ENCODE measurements at regions not wholly inside any gene's neighbourhood (a gene's known extent, or its start where the extent isn't known, plus 50 kb on each side); places are given as distances from the start of the nearest gene placed in this dataset.
A peak's percentile ranks its signal among the peaks of the same experiment; 100 is the strongest.

- CTCF ChIA-PET: no interaction called here
- Histone ChIP-seq H3K4me2 (ENCODE audit: low read depth, low read length) (no peak overlapping the region), H3K4me1 (ENCODE audit: control insufficient read depth, insufficient read depth, low read length) (peaks cover 2% of the 10 kb centered on the region), H3K4ac (ENCODE audit: low read depth, low read length) (peak overlapping the region; percentile 43; the same call in 1 of the 2 replicates), H3K27me3 (ENCODE audit: control insufficient read depth, insufficient read depth, low read length) (no peaks in the 10 kb centered on the region; the same call in 1 of the 2 replicates), H3K9ac (ENCODE audit: low read depth, low read length) (no peak overlapping the region), H3K9me3 (ENCODE audit: control insufficient read depth, insufficient read depth, low read length) (no peaks in the 10 kb centered on the region), H4K91ac (ENCODE audit: insufficient read depth, low read depth, low read length) (0 out of 2 replicates have a peak overlapping the region, but pooled peaks have one; percentile 27), H2AK5ac (ENCODE audit: low read depth, low read length) (0 out of 2 replicates have a peak overlapping the region, but pooled peaks have one; percentile 21), H2BK20ac (ENCODE audit: low read depth, low read length) (no peak overlapping the region), H3K27ac (ENCODE audit: insufficient read depth, low read length) (no peak overlapping the region), H4K8ac (ENCODE audit: low read depth in 2 of 2, low read length in 2 of 2) (peak overlapping the region; percentile 3 to 41; a peak in 2 of 4 replicates), H2BK120ac (ENCODE audit: low read depth, low read length) (no peak overlapping the region), H3K36me3 (ENCODE audit: control insufficient read depth, insufficient read depth, low read length) (no peaks in the 10 kb centered on the region), H3K4me3 (ENCODE audit: insufficient read depth, low read depth, low read length) (no peak overlapping the region), H2AK9ac (replicated peaks; ENCODE audit: low read depth, low read length, poor library complexity) (no peak overlapping the region), H4K20me1 (ENCODE audit: insufficient read depth, low read length) (no peaks in the 10 kb centered on the region), H2AFZ (replicated peaks; ENCODE audit: low read length, poor library complexity) (peak overlapping the region; percentile 52), H2BK15ac (ENCODE audit: low read depth, low read length) (no peak overlapping the region), H3K23ac (ENCODE audit: low read depth, low read length) (peak overlapping the region; percentile 34; the same call in 1 of the 2 replicates), H4K5ac (ENCODE audit: low read depth, low read length) (no peak overlapping the region), H2BK5ac (ENCODE audit: low read depth, low read length, poor library complexity, severe bottlenecking) (no peak overlapping the region), H3K14ac (replicated peaks; ENCODE audit: low read depth, low read length) (peak overlapping the region; percentile 51; the same call in 1 of the 2 replicates), H3K18ac (ENCODE audit: low read depth, low read length) (no peak overlapping the region), H3K9me1 (ENCODE audit: insufficient read depth, low read length) (no peaks in the 10 kb centered on the region), H3K79me1 (ENCODE audit: low read depth in 1 of 2, low read length in 2 of 2) (no peaks in the 10 kb centered on the region), H3K56ac (ENCODE audit: extremely low read depth, insufficient read depth, low read length) (0 out of 2 replicates have a peak overlapping the region, but pooled peaks have one; percentile 18)
- ATAC-seq (ENCODE audit: low read depth) (peak; percentile 60), DNase-seq (peak; percentile 16)
- dilution Hi-C loops (cut with HindIII; ENCODE audit: low sequenced_read_pairs, unreplicated experiment): no loop called here
- in situ Hi-C loops (cut with MboI; ENCODE audit: low sequenced_read_pairs): no loop called here
- POLR2A ChIA-PET (ENCODE audit: unreplicated experiment): no interaction called here
- BruUV-seq (replicated peaks): no TSS peak
- WGBS, 2 experiments (ENCODE audit: extremely low coverage in 2 of 2, insufficient read length in 1 of 2): 100% methylated on average over 1 of the region's 2 CpGs; no CpG with 5 or more reads in 1 of the 2 experiments
- intact Hi-C loops (cut with micrococcal nuclease): no loop called here
- TF ChIP-seq MXI1 (IDR thresholded peaks at IDR 0.05; ENCODE audit: borderline replicate concordance, low read depth, low read length) (no peak), USF2 (IDR thresholded peaks at IDR 0.05; ENCODE audit: low read depth, low read length) (no peak), MAZ (IDR thresholded peaks at IDR 0.05; ENCODE audit: borderline replicate concordance, low read depth, low read length) (no peak), POLR2A (IDR thresholded peaks at IDR 0.05; ENCODE audit: low read depth, low read length) (no peak)
These were observed 77.3 kb upstream of the KCNJ15 start for GRCh38 chr21:38179511-38179910.

All from IMR-90 (cell line).